Suprapubic skin (tissue), 4 donors: ENCODE measurements at regions not wholly inside any gene's neighbourhood (a gene's known extent, or its start where the extent isn't known, plus 50 kb on each side); places are given as distances from the start of the nearest gene placed in this dataset.

ENCODE experiments used
- EP300 ChIP-seq: sonication (generic); formaldehyde crosslinking; IDR thresholded peaks from one replicate; pipeline ENCODE4 v1.6.1; 2017; ENCODE audit warnings: antibody characterized with exemption
- POLR2A ChIP-seq, 2 donors: fragments of 450-650 bp; IDR thresholded peaks; one replicate each; pipeline ENCODE4 v1.6.1; 2017; ENCODE audit warnings: antibody characterized with exemption in 2 of 2, mild to moderate bottlenecking in 2 of 2, moderate library complexity in 2 of 2
- POLR2AphosphoS5 ChIP-seq, 3 donors: sonication (generic); formaldehyde crosslinking; IDR thresholded peaks; one replicate each; pipeline ENCODE4 v1.6.1; 2017; ENCODE audit warnings: antibody characterized with exemption in 3 of 3
- TF ChIP-seq, protein P1 (sequence below), 2 donors: fragments of 200-600 bp in 1 of 2; fragments of 450-650 bp in 1 of 2; sonication (generic) in 1 of 2; IDR thresholded peaks; one replicate each; pipeline ENCODE4 v1.5.1; 2016 to 2019; ENCODE audit warnings: antibody characterized with exemption in 2 of 2, mild to moderate bottlenecking in 1 of 2, moderate library complexity in 1 of 2

DNA sequence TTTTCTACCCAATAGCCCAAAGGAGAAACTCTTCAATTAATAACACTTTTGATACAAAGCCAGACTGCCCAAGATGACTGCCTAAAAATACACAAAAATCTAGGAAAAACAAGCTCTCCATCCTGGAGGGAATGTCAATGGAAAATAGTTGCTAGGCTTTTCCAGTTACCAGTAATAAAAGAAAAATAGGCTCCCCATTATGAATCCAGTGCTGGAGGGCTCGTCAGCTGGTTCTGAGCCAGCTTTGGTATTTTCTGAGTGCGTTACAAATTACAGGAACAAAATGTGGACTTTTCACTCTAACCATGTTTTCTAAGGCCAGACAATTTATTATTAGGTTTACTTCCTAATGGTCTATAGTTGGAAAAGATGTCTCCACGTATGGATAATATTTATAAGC lies 414.5 kb downstream of the ACTL7B start:
- TF ChIP-seq POLR2A (IDR thresholded peaks at IDR 0.05) (no peak), POLR2AphosphoS5 (IDR thresholded peaks at IDR 0.05) (no peak), EP300 (no peak)
- TF ChIP-seq, protein P1, sequence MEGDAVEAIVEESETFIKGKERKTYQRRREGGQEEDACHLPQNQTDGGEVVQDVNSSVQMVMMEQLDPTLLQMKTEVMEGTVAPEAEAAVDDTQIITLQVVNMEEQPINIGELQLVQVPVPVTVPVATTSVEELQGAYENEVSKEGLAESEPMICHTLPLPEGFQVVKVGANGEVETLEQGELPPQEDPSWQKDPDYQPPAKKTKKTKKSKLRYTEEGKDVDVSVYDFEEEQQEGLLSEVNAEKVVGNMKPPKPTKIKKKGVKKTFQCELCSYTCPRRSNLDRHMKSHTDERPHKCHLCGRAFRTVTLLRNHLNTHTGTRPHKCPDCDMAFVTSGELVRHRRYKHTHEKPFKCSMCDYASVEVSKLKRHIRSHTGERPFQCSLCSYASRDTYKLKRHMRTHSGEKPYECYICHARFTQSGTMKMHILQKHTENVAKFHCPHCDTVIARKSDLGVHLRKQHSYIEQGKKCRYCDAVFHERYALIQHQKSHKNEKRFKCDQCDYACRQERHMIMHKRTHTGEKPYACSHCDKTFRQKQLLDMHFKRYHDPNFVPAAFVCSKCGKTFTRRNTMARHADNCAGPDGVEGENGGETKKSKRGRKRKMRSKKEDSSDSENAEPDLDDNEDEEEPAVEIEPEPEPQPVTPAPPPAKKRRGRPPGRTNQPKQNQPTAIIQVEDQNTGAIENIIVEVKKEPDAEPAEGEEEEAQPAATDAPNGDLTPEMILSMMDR (IDR thresholded peaks at IDR 0.05) = no peak
